ENCODE measurements at regions not wholly inside any gene's neighbourhood (a gene's known extent, or its start where the extent isn't known, plus 50 kb on each side); places are given as distances from the start of the nearest gene placed in this dataset.

- no peak for TF ChIP-seq CTCF (IDR thresholded peaks at IDR 0.05; ENCODE audit: low read depth, low read length)
- DNase-seq (ENCODE audit: extremely low read depth, low read depth), result no peak
Observed at GRCh38 chr5:93930098-93930497, 188.7 kb upstream of the POU5F2 start.

- peak; percentile 8 for DNase-seq (ENCODE audit: extremely low read depth, low read depth)
- TF ChIP-seq CTCF (IDR thresholded peaks at IDR 0.05; ENCODE audit: low read depth, low read length), result no peak
Observed at GRCh38 chr5:93929131-93929530, 187.7 kb upstream of the POU5F2 start.

GRCh38 chr5:93926831-93927620, 185.6 kb upstream of the POU5F2 start:
- no peak for TF ChIP-seq CTCF (IDR thresholded peaks at IDR 0.05; ENCODE audit: low read depth, low read length)
- no peak for DNase-seq (ENCODE audit: extremely low read depth, low read depth)

- TF ChIP-seq CTCF (IDR thresholded peaks at IDR 0.05; ENCODE audit: low read depth, low read length), result no peak
Observed at GRCh38 chr5:93925321-93925720, 183.9 kb upstream of the POU5F2 start.

GRCh38 chr5:93924628-93925027, 183.2 kb upstream of the POU5F2 start:
- no peak for TF ChIP-seq CTCF (IDR thresholded peaks at IDR 0.05; ENCODE audit: low read depth, low read length)
- DNase-seq (ENCODE audit: extremely low read depth, low read depth), result no peak

More at GRCh38 chr5:93925321-93925720, 183.9 kb upstream of the POU5F2 start:
- DNase-seq (ENCODE audit: extremely low read depth, low read depth), result no peak

GRCh38 chr5:93922551-93922950, 181.2 kb upstream of the POU5F2 start:
- DNase-seq (ENCODE audit: extremely low read depth, low read depth), result no peak
- TF ChIP-seq CTCF (IDR thresholded peaks at IDR 0.05; ENCODE audit: low read depth, low read length), result no peak

GRCh38 chr5:93921001-93921400, 179.6 kb upstream of the POU5F2 start:
- TF ChIP-seq CTCF (IDR thresholded peaks at IDR 0.05; ENCODE audit: low read depth, low read length), result no peak
- no peak for DNase-seq (ENCODE audit: extremely low read depth, low read depth)

Measured in AG09319 (cell line).